GM11168 (cell line): ENCODE measurements at regions not wholly inside any gene's neighbourhood (a gene's known extent, or its start where the extent isn't known, plus 50 kb on each side); places are given as distances from the start of the nearest gene placed in this dataset.

Source experiments
- in situ Hi-C: fragments of 300-500 bp; cut with MboI; formaldehyde crosslinking; loops from one replicate; pipeline ENCODE4 v1.12.0; 2022; ENCODE audit warnings: low sequenced_read_pairs; ENCODE audit not compliant: unreplicated experiment

- in situ Hi-C loops = no loop called here
Observed at GRCh38 chr18:38042211-38042890, 476.8 kb upstream of the CELF4 start.

- in situ Hi-C loops = no loop called here
Observed at GRCh38 chr18:38038242-38038641, 472.6 kb upstream of the CELF4 start.

GRCh38 chr18:38035193-38035592 lies 469.6 kb upstream of the CELF4 start:
- in situ Hi-C loops = no loop called here

GRCh38 chr18:38033282-38033681 lies 467.7 kb upstream of the CELF4 start:
- in situ Hi-C loops = no loop called here

- in situ Hi-C loops = no loop called here
Observed at GRCh38 chr18:38032516-38032915, 466.9 kb upstream of the CELF4 start.

GRCh38 chr18:38028946-38029345 lies 463.3 kb upstream of the CELF4 start:
- in situ Hi-C loops = no loop called here

- in situ Hi-C loops = no loop called here
Observed at GRCh38 chr18:38025433-38026038, 459.9 kb upstream of the CELF4 start.

- in situ Hi-C loops = no loop called here
Observed at GRCh38 chr18:38023871-38024270, 458.3 kb upstream of the CELF4 start.

- in situ Hi-C loops = no loop called here
Observed at GRCh38 chr18:38022234-38022633, 456.6 kb upstream of the CELF4 start.

- in situ Hi-C loops = no loop called here
Observed at GRCh38 chr18:38019292-38019691, 453.7 kb upstream of the CELF4 start.

GRCh38 chr18:38010971-38011857 lies 445.6 kb upstream of the CELF4 start:
- in situ Hi-C loops = no loop called here

GRCh38 chr18:38010037-38010436 lies 444.4 kb upstream of the CELF4 start:
- in situ Hi-C loops = no loop called here

- in situ Hi-C loops = no loop called here
Observed at GRCh38 chr18:38009320-38009719, 443.7 kb upstream of the CELF4 start.

GRCh38 chr18:38007676-38008330 lies 442.2 kb upstream of the CELF4 start:
- in situ Hi-C loops = no loop called here

- in situ Hi-C loops = no loop called here
Observed at GRCh38 chr18:38007026-38007425, 441.4 kb upstream of the CELF4 start.

GRCh38 chr18:38006541-38006940 lies 440.9 kb upstream of the CELF4 start:
- in situ Hi-C loops = no loop called here

GRCh38 chr18:37997695-37998094 lies 432.1 kb upstream of the CELF4 start:
- in situ Hi-C loops = no loop called here

- in situ Hi-C loops = no loop called here
Observed at GRCh38 chr18:37987901-37988300, 422.3 kb upstream of the CELF4 start.

GRCh38 chr18:37986665-37987064 lies 421.1 kb upstream of the CELF4 start:
- in situ Hi-C loops = no loop called here

- in situ Hi-C loops = no loop called here
Observed at GRCh38 chr18:37985126-37985525, 419.5 kb upstream of the CELF4 start.

GRCh38 chr18:37980556-37980955 lies 415.0 kb upstream of the CELF4 start:
- in situ Hi-C loops = no loop called here
